ENCODE measurements at regions not wholly inside any gene's neighbourhood (a gene's known extent, or its start where the extent isn't known, plus 50 kb on each side); places are given as distances from the start of the nearest gene placed in this dataset.
"Not testable (repeated sequence)": the region's sequence is repeated elsewhere in the genome, so short reads cannot be mapped to it uniquely, and the experiment has no call there.

GRCh38 chr15:22291054-22291453, 167.6 kb upstream of the GOLGA6L22 start:
- TF ChIP-seq EZH2 (IDR thresholded peaks at IDR 0.05; ENCODE audit: low read depth, unreplicated experiment); CTCF (conservative IDR thresholded peaks at IDR 0.05; ENCODE audit: low read depth in 2 of 2); STAT1 (IDR thresholded peaks at IDR 0.05; ENCODE audit: unreplicated experiment); POLR2AphosphoS5 (IDR thresholded peaks at IDR 0.05; ENCODE audit: low read depth); ETS1 (IDR thresholded peaks at IDR 0.05); CREB1 (CRISPR knock-in tag; IDR thresholded peaks at IDR 0.05; ENCODE audit: low read depth); EZH2phosphoT487 (IDR thresholded peaks at IDR 0.05; ENCODE audit: unreplicated experiment); JUNB (IDR thresholded peaks at IDR 0.05; ENCODE audit: unreplicated experiment); ZNF114 (CRISPR knock-in tag; IDR thresholded peaks at IDR 0.05); REST (IDR thresholded peaks at IDR 0.05; ENCODE audit: unreplicated experiment); ZNF462 (CRISPR knock-in tag; IDR thresholded peaks at IDR 0.05); ZNF331 (CRISPR knock-in tag; IDR thresholded peaks at IDR 0.05; ENCODE audit: low read depth): not testable (repeated sequence)

Data from GM23338 (cell line).